ENCODE measurements at regions not wholly inside any gene's neighbourhood (a gene's known extent, or its start where the extent isn't known, plus 50 kb on each side); places are given as distances from the start of the nearest gene placed in this dataset.
"Not testable (repeated sequence)": the region's sequence is repeated elsewhere in the genome, so short reads cannot be mapped to it uniquely, and the experiment has no call there.

DNA sequence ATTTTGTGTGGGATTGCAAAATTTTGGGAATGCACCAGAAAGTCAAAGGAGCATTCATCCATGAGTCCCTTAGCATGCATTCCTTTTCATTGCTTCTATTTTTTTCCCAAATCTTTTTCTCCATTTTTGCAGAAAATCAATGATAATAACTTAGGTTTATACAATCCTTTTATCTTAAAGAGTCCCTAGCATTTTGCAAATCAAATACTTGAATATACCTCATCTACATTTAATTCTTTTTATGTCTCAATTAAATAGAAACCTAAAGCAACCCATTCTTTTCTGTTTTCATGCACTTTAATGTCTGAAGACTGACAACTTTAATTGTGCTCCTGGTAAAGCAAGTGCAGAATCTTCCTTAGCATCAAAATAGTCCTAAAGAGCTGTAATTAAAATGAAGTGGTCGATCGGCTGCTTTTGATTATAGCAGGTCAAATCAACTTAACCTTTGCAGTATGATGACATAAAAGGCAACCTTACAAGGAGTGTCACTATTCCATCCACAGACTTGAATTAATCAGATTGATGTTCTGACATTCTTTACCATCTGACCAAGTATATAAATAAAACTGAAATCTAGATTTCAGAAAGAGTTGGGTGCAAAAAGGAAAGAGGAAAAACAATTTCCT lies 168.4 kb downstream of the ALG10B start:
- no peak for DNase-seq

DNA sequence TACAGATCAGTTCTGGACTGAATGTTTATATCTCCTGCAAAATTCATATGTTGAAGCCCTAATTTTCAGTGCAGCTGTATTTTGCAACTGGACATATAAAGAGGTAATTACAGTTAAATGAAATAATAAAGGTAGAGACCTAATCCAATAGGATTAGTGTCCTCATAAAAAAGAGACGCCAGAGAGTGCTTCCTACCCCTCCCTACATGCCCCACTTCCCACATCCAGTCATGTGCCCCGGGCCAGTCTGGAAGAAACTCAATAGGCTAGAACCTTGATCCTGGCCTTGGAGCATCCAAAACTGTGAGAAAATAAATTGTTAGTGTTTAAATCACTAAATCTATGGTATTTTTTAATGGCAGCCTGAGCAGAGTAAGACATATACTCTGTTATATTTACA lies 172.3 kb downstream of the ALG10B start:
- no peak for DNase-seq

DNA sequence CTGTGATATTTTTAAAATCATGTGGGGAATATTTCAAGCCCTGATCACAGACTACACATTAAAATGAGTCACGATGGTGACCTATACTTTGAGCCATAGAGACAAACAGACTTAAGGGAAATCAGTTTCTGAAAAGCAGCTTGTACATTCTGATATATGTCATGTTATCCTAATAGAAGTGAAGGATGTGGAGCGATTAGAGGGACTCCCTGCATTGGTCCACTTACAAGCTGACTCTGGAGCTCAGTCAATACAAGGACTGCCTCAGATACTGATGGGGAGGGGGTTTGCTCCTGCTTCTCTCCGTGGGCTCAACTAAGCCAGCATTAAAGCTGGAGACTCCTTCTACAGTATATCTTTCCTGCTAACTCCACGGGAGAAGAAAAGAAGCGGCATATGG lies 173.5 kb downstream of the ALG10B start:
- DNase-seq = no peak

DNA sequence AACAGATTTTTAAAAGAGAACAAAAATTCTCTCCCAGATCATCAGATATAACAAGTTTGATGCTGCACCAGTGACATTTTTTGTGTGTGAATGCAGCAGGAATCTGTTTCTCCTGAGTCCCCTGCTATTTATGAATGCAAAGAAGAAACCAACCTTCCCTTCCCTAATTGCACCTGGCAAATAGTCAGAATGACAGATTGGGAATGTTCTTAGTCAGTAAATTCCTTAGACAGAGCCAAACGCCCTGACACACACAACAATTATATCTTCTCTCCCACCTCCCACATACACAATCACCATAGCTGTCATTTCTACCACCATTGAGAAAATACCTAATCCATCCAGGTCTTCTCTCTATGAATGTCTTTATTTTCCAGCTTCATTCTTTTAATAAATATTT lies 174.4 kb downstream of the ALG10B start:
- no peak for DNase-seq

DNA sequence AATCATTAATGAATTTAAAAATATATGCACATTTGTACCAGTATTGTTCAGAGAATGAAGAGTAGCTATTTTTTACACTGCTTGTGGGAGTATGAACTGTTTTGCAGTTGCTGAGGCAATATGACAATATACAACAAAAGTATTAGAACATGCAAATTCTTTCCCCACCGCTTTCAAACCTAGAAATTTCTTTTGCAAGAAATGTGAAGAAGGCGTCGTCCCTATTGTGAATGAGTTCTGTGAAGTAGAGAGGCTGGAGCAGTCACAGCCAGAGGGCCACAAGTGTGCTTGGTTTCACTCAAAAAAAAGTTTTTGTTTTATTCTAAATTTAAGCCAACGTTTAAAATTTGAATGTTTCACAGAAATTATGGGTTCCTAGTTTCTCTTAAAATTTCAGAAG lies 184.9 kb downstream of the ALG10B start:
- DNase-seq = no peak

DNA sequence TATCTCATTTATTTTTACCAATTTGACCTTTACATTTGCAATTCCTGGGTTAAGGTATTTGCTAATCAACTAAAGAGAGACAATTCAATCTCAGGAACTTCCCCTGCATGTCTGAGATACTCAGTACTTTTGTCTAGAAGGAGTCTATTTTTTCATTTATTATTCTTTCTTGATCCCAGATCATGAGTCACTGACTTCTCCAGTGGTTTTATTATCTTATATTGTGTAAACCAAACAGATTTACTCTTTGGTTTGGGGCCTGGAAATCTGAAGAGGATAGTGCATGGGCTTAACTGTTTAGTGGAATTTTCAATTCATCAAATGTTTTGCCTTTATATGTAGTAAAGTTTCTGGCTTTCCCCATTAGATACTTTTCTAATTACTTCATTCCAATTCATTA lies 185.4 kb downstream of the ALG10B start:
- no peak for DNase-seq

DNA sequence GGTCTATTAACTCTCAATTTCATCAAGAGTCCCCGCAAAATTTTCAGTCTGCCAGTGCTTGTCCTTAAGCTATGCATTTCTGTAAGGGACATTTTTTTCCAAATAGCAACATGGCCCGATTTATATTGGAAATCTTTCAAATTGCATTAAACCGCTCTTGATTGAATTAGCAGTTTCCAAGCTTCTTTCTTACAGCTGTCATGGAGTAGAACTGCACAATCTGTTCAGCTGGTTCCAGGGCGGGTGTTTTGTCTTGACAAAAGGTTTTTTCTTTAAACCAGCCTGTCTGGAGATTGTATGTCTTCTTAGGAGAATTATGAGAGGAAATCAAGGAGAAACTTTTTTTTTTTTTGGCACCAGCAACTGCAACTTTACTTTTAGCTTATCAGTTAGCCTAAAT lies 185.8 kb downstream of the ALG10B start:
- DNase-seq = no peak

DNA sequence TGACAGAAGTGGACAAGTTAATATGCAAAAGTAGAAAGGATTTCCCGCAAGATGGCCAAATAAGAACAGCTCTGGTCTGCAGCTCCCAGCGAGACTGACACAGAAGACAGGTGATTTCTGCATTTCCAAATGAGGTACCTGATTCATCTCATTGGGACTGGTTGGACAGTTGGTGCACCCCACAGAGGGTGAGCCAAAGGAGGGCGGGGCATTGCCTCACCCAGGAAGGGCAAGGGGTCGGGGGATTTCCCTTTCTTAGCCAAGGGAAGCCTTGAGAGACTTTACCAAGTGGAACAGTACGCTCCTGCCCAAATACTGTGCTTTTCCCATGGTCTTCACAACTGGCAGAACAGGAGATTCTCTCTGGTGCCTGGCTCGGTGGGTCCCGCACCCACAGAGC lies 191.3 kb downstream of the ALG10B start:
- DNase-seq = no peak

DNA sequence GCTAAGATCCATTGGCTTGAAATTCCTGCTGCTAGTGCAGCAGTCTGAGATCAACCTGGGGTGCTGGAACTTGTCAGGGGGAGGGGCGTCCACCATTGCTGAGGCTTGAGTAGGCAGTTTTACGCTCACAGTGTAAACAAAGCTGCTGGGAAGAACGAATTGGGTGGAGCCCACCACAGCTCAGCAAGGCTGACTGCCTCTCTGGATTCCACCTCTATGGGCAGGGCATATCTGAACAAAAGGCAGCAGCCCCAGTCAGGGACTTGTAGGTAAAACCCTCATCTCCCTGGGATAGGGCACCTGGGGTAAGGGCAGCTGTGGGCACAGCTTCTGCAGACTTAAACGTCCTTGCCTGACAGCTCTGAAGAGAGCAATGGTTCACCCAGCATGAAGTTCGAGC lies 191.7 kb downstream of the ALG10B start:
- no peak for DNase-seq

DNA sequence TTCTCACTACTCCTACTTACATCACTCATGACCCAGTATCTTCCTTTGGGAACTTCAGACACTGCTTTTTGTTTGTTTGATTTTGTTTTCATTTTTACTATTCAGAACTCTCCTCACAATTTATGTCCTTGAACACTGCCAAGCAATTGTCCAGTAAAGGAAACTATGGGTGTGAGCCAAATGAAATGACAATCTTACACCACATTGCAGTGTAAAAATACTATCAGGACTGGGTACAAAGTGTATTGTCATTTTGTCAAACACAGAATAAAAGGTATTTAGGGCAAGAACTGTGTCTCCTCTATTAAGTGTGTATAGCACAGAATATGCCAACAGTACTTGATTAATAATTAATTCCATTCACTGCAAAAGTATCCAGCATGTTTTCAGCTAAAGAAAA lies 199.3 kb downstream of the ALG10B start:
- no peak for DNase-seq

DNA sequence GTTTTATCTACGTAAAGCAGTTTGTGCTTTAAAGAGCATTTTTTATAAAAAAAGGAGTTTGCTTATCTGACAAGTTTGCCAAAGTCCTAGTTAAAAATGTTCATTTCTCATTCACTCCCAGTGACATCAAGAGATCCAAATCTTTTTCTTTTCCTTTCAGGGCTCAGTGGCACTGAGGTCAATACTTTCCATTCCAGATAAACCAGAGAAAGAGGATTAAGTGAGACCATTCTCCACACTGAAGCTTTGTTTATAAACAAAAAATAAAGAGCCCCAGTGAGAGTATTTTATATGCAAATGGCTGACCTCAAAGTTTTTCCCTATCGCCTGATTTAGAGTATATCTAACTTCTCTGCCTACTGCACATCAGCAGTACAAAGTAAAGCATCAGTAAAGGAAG lies 199.8 kb downstream of the ALG10B start:
- no peak for DNase-seq

DNA sequence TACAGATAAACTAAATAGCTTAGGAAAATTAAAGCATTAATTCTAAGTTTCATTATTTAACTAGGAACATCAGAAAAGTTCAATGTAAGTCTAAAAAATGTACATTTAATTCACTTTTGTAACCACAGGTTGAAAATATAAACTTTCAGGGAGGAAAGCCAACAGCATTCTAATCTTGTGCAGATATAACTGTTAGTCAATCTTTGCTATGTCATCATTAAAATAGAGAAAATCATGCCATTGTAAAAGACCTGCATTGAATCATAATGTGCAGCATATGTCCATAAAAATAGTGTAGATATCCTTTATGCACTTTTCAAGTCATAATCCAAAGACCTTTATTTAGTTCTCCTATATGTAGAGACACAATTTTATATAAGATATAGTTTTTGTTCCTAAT lies 207.3 kb downstream of the ALG10B start:
- no peak for DNase-seq

DNA sequence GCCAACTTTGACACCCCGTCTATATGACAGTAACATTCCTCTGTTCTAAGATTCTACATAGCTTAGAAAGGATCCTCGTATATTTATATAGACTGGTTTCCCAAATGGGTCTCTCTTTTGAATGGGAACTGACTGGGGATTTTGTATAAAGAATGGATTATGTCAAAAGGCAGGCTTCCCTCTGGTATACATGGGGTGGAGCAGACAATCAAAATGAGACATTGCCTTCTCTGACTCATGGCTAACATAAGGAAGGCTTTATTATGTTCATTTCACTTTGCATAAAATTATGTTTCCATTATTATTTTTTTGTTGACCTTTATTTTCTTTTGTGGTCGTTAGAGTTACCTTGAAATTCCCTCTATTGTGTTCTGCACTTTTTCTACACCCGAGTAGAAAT lies 211.1 kb downstream of the ALG10B start:
- DNase-seq = no peak

DNA sequence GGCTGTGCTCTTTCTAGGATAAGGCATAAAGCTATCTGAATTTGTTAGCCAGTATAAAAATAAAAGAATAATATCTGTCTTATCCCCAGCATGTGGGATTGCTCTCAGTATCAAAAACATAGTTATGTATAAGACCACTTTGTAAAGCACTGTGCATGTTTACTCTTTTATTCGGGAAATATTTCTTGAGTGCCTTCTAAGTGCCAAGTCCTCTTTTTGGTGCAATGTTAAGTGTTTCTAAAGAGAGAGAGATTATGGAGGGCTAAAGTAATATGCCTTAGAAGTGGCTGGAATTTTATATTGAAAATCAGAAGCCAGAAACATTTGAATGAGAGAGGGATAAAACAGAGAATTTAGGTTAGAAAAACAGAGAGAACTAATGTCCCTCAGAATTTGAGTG lies 212.0 kb downstream of the ALG10B start:
- DNase-seq = no peak

DNA sequence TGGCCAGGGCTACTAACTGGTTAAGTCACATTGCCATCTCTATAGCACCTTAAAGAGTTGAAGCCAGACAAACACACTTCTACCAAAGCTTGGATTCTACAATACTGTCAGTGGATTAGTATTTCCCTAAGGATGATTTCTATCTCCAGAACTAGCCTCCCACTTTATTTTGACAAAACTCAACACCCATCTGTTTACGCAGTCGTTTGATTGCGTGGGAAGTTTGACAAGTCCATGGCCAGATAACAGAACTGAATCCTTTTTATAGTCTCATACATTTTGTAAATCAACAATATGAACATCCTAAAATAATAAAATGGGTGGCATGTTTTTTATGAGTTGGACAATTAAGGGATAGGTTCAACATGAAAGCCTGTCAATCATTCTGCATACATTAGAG lies 212.7 kb downstream of the ALG10B start:
- not testable (repeated sequence) for DNase-seq

DNA sequence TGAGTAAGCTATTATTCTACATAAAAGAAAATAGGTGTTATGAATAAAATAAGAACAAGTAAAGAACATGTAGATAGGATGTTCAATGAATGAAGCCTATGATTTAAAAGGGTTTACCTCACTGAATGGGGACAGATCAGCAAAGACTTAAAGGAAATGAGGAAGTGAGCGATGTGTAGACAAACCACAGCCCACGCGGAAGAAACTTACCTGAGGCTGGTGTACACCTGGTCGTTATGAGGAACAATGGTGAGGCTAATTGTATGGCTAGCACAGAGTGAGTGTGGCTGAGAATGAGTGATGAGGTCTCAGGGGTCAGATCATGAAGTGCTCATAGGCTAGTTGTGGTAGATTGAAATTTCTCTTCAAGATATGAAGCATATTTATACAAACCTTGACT lies 221.7 kb downstream of the ALG10B start:
- no peak for DNase-seq

DNA sequence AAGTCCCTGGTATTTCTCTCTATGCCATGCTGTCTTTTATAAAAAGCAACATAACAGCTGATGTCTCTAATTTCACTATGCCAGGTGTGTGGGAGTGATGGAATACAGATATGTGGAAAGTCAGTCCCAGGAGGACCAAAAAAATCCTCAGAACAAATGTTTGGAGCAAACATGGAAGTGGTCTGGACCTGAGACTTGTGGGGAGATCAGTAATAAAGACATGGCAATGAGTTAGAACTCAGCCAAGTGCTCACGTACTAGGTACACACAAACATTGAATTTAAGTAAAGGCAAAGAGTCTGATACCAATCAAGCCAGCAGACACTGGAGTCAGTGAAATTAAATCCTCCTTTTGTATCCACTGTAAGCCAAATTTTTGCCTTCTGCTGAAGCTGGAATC lies 223.6 kb downstream of the ALG10B start:
- no peak for DNase-seq

DNA sequence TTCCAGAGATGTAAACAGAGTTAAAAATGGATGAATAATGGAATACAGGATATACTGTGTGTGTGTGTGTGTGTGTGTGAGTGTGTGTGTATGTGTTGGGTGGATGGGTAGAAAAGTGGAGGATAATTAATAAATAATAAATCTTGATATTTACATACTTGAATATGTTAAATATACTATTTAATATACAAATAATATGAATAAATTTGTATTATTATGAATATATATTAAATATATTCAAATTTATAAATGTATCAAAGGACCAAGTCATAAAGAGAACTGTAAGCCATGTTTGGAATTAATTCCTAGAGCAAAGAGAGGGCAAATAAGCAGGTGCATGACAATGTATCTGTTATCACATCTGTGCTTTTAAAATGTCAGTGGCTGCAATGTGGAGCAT lies 225.3 kb downstream of the ALG10B start:
- DNase-seq = no peak

DNA sequence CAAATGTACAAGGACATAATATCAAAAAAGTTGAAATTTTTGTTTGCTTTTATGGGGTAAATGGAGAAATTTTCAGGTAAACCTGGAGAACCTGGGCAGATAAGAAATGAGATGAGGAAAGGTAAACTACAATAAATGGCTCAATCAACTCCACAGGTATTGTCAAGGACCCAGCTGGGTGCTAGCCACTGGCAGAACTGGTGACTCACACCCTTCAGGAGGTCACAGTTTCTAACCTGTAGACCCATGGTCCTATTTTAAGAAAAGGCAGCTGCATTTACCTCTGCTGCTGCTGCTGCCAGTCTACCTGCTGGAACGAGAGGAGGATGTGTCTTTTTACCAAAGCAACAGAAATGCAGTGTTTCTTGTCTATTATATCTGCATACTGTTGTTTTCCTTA lies 226.6 kb downstream of the ALG10B start:
- DNase-seq = no peak

DNA sequence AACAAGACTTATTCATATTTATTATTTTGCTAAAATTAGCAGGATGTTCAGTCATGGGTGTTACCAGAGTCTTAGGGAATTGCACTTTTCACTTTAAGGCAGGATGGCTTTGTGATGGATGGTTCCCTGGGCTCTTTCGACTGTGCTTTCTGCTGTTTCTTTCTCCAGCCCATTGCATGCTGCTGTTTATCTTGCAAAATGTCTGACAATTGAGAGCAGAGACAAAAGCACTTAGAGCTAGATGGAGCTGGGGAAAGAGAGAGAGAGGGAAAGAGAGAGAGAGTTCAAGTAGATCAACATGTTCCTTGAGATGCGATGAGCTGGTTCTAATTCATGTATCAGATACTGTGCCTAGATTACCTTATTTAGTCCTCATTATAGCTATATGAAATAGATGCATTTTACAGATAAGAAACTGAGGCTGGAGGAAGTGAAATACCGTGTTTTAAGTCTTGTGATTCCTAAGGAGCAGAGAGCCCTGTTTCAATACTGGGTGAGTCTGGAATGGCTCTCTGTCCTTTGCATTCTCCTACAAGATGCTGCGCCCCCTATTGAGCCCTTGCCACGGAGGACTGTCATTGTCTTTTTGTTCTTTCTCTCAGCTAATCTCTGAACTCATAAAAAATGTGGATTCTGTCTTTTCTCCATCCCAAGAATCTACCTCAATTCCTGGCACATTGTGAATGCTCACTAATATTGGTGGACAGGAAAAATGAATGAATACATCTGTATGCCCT lies 227.9 kb downstream of the ALG10B start:
- no peak for DNase-seq

DNA sequence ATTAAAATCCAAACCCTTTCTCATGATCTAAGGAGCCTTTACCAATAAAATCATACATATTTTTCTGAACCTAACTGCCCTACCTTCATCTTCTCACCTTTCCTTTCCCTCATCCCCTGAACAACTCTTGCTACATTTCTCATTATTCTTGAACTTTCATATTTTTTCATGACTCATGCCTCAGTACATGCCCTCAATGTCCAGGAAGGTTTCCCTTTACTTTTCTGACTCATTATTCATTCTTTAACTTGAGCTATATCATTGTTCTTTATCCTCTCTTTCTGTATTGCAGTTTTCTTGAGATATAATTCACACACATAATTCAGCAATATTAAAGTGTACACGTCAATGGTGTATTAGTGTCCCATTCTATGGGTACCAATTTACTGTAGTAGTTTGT lies 231.0 kb downstream of the ALG10B start:
- no peak for DNase-seq

DNA sequence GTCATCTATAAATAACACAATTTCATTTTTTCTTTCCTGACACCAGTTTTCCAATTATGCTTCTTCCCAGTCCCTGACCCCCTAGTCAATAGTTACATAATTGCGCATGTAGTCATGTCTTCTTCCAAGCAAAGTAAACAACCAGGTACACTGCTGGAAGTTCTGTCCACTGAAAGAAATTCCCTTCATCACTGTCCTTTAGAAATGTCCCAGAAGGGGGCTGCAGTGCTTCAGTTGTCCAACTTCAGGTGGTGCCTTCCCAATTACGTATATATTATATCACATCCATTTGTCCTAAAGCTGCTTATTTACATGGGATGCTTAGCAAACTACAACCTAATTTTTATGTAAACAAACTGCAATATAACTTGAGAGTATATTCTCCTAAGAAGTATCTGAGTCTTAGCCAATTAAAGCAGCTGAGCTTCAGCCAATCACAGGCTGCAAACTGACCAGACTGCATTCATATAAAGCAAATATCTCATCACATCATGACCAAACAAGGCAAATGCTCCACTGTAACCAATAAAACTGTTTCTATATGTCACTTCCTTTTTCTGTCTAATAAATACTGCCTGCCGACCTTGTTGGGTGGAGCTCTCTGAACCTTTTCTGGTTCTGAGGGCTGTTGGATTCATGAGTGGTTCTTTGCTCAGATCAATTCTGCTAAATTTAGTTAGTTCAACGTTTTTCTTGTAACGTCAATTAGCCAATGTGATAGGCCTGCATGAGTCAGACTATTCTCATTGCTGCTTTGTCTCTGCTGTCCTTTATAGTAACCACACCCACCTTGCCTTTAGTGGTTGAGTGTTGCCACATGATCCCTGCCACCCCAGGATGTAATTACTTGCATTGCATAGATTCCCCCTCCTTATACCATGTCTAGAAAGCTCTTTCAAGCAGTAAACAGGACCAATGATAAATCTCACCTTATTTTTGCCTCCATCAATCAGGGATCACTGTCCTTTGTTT lies 239.3 kb downstream of the ALG10B start:
- DNase-seq = no peak

DNA sequence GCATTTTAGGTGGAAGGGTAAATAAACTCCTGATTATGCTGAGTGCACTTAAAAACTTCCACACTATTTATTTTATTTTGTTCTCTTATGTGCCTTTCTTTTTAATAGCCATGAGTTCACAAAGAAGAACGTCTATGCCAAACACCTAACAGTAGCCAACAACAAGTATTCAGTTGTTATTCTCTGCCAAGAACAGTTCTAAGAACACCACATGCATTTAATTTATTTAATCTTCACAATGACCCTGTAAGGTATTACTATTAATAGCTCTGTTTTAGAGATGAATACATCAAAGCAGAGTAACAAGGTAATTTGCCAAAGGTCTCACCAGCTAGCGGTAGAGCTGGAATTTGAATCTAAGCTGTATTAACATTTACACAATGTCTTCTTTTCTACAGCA lies 240.1 kb downstream of the ALG10B start:
- DNase-seq = no peak

DNA sequence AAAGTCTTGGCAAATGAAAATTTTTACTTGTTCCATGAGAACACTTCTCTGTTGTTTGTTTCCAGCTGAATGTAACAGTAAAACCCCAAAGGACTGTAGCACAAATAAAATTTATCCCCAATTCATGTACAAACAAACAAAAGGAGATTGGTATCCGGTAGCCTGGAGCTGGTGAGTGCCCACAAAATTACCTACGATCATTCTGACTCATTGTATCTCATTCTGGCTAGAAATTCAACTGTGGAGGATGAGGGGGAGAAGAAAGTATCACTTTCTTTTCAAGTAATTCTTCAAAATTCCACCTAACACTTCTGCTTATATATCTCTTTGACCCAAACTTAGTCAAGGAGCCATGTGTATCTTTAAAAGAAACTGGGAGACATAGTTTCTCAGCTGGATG lies 268.5 kb downstream of the ALG10B start:
- no peak for DNase-seq
